SKM-1 (cell line): ENCODE measurements at regions not wholly inside any gene's neighbourhood (a gene's known extent, or its start where the extent isn't known, plus 50 kb on each side); places are given as distances from the start of the nearest gene placed in this dataset.

ENCODE experiments used
- DNase-seq: peaks from one replicate; lab custom pipeline; 2025; ENCODE audit not compliant: unreplicated experiment; lab: John Stamatoyannopoulos, UW

GRCh38 chr15:36499412-36500389 is 79.7 kb upstream of the CDIN1 start:
- DNase-seq = no peak

DNA sequence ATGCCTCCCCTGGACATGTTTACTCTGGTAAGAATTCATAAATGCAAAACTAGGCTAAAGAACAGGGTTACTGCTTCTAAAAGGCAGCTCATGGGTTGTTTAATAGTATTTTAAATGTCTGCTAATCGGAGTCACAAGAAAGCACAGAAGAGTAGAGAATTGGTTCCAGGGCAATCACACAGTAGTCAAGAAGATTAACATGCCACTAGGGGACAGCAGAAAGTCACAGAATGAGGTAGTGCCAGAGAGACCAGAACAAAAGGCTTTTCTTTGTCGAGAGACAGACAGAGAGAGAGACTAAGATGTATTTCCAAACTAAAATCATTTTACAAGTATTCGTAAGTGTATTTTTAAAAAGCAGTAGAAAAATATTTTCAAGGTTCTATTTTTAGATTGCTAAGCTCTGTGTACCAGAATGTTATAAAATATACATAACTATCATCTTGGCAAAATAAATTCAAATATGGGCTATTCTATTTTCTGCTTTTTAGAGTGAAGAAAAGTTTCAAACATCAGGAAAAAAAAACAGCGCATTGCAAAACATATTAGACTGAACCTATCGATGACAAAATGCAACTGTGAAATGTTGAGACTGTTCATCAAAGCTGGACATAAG is 78.3 kb upstream of the CDIN1 start:
- DNase-seq = peak; percentile 39

DNA sequence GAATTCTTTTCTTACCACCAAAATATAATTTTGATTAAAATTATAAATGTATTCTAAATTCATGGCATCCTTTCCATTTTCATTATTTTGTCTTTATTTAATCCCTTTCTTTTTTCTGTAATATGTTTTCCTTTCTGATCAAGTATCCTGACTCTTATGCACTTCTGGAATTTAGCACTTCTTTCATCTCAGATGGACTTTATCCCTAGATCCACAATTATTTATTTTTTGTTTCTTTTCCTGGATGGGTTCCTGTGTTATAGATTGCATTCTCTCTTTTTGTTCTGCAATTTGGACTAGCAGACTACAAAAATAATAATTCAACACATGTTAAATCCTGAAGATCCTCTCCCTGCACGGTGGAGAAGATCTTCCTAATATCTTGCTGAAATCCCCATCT is 76.9 kb upstream of the CDIN1 start:
- DNase-seq = no peak

- no peak for DNase-seq
Measured at GRCh38 chr15:36506733-36507356, 72.6 kb upstream of the CDIN1 start.

- DNase-seq = no peak
Measured at GRCh38 chr15:36507458-36507857, 72.0 kb upstream of the CDIN1 start.

- peak; percentile 7 for DNase-seq
Measured at GRCh38 chr15:36511594-36511993, 67.8 kb upstream of the CDIN1 start.

- no peak for DNase-seq
Measured at GRCh38 chr15:36517758-36518157, 61.7 kb upstream of the CDIN1 start.

- no peak for DNase-seq
Measured at GRCh38 chr15:36519067-36519466, 60.4 kb upstream of the CDIN1 start.

- DNase-seq = no peak
Measured at GRCh38 chr15:36525430-36525829, 54.0 kb upstream of the CDIN1 start.

DNA sequence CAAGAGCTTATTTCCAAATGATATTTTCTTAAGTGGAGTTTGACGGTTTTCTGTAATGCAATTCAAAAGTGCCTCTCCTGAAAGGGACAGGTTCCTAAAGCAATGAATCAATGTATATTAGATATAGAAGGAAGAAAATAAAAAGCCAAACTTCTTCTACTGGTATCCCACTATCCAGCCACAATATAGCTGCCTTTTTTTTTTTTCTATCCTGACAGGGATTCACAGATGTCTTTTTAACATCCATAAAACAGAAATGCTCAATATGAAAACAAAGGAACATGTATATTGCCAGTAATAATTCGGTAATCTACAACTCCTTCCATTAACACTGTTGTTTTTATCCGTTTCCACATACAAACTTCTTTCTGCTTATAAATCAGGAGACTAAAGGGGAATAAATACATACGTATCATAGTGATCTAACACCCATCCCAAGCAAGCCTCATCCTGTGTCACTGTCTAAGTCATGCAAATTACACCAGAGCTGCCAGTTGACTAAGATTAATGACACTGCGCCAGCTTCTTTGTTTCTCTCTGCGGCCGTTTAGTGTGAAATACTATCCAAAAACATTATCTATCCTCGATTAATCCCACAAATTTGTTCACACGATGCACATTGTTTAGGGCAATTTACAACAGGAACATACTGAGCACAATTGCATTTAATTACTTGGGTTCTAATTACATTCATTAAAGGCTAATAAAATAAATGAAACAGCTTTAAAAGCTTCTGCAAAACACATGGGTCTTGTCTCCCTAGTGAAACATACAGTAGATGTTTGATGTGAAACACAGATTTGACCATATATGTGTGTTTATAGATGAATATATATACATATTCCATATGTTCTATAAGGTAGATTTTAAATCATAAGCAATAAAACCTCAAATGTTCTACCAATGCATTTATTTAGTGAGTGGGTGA is 51.9 kb upstream of the CDIN1 start:
- DNase-seq = no peak

GRCh38 chr15:36529296-36530011 is 50.0 kb upstream of the CDIN1 start:
- DNase-seq = no peak
